Epidermal melanocyte (primary cell): ENCODE measurements at regions not wholly inside any gene's neighbourhood (a gene's known extent, or its start where the extent isn't known, plus 50 kb on each side); places are given as distances from the start of the nearest gene placed in this dataset.

Source experiments
- DNase-seq: peaks from one replicate; pipeline ENCODE4 v3.0.0; 2011; ENCODE audit warnings: low spot score; ENCODE audit not compliant: insufficient read length

GRCh38 chr2:67651565-67651964 lies 254.4 kb downstream of the ETAA1 start:
- no peak for DNase-seq

GRCh38 chr2:67652679-67653078 lies 255.5 kb downstream of the ETAA1 start:
- no peak for DNase-seq

GRCh38 chr2:67656875-67657274 lies 259.7 kb downstream of the ETAA1 start:
- no peak for DNase-seq

GRCh38 chr2:67658820-67659219 lies 261.7 kb downstream of the ETAA1 start:
- DNase-seq = no peak

GRCh38 chr2:67660015-67660602 lies 263.0 kb downstream of the ETAA1 start:
- no peak for DNase-seq

GRCh38 chr2:67660871-67661270 lies 263.7 kb downstream of the ETAA1 start:
- DNase-seq = no peak

GRCh38 chr2:67662222-67662621 lies 265.1 kb downstream of the ETAA1 start:
- DNase-seq = no peak

- no peak for DNase-seq
Measured at GRCh38 chr2:67663776-67664175, 266.6 kb downstream of the ETAA1 start.

GRCh38 chr2:67666386-67667053 lies 269.4 kb downstream of the ETAA1 start:
- DNase-seq = no peak

GRCh38 chr2:67667054-67667908 lies 270.1 kb downstream of the ETAA1 start:
- DNase-seq = no peak

- no peak for DNase-seq
Measured at GRCh38 chr2:67668538-67668937, 271.4 kb downstream of the ETAA1 start.

GRCh38 chr2:67669168-67669567 lies 272.0 kb downstream of the ETAA1 start:
- no peak for DNase-seq

GRCh38 chr2:67669766-67670165 lies 272.6 kb downstream of the ETAA1 start:
- DNase-seq = no peak

- no peak for DNase-seq
Measured at GRCh38 chr2:67670747-67671183, 273.6 kb downstream of the ETAA1 start.

- DNase-seq = no peak
Measured at GRCh38 chr2:67671464-67672450, 274.6 kb downstream of the ETAA1 start.

- DNase-seq = no peak
Measured at GRCh38 chr2:67674668-67675067, 277.5 kb downstream of the ETAA1 start.

- DNase-seq = no peak
Measured at GRCh38 chr2:67684991-67685390, 287.9 kb downstream of the ETAA1 start.

GRCh38 chr2:67686254-67686653 lies 289.1 kb downstream of the ETAA1 start:
- DNase-seq = no peak

- no peak for DNase-seq
Measured at GRCh38 chr2:67689186-67689585, 292.1 kb downstream of the ETAA1 start.

- DNase-seq = no peak
Measured at GRCh38 chr2:67689651-67690050, 292.5 kb downstream of the ETAA1 start.

GRCh38 chr2:67694445-67694844 lies 297.3 kb downstream of the ETAA1 start:
- no peak for DNase-seq
